ENCODE measurements at regions not wholly inside any gene's neighbourhood (a gene's known extent, or its start where the extent isn't known, plus 50 kb on each side); places are given as distances from the start of the nearest gene placed in this dataset.

GRCh38 chr13:104657196-104657595 lies 1591.0 kb upstream of the SLC10A2 start:
- TF ChIP-seq SIRT6 (IDR thresholded peaks at IDR 0.05; ENCODE audit: low read length), result no peak
- no peak for TF ChIP-seq RNF2 (IDR thresholded peaks at IDR 0.05; ENCODE audit: borderline replicate concordance, low read depth, low read length, missing control alignments, poor library complexity, severe bottlenecking)
- no peak for TF ChIP-seq JUND (IDR thresholded peaks at IDR 0.05; ENCODE audit: low read length)
- no peak for TF ChIP-seq NANOG (IDR thresholded peaks at IDR 0.05; ENCODE audit: insufficient read depth, low read depth, low read length, poor library complexity, severe bottlenecking)
- no peak for TF ChIP-seq FOSL1 (IDR thresholded peaks at IDR 0.05; ENCODE audit: insufficient read depth, low read depth, low read length)
- TF ChIP-seq BRCA1 (IDR thresholded peaks at IDR 0.05; ENCODE audit: low read depth, low read length), result no peak
- no peak for TF ChIP-seq CHD1 (IDR thresholded peaks at IDR 0.05; ENCODE audit: low read depth, low read length)
- TF ChIP-seq ASH2L (IDR thresholded peaks at IDR 0.05; ENCODE audit: low read length), result no peak
- TF ChIP-seq CEBPB (IDR thresholded peaks at IDR 0.05; ENCODE audit: low read depth, low read length), result no peak
- TF ChIP-seq TEAD4 (IDR thresholded peaks at IDR 0.05; ENCODE audit: low read depth, low read length), result no peak
- Histone ChIP-seq H3K79me1 (ENCODE audit: low read depth, low read length) (no peaks in the 10 kb centered on the region), H3K4me1 (replicated peaks in 1 of 4; ENCODE audit: control insufficient read depth in 3 of 4, insufficient read depth in 4 of 4, low read length in 3 of 4) (no peaks in the 10 kb centered on the region), H3K56ac (replicated peaks; ENCODE audit: insufficient read length, low read depth, low read length) (no peak overlapping the region), H3K4me3 (ENCODE audit: extremely low read depth in 1 of 4, insufficient read depth in 2 of 4, low read depth in 3 of 4, low read length in 4 of 4) (no peak overlapping the region), H3K9me3 (ENCODE audit: insufficient read depth in 2 of 2, low read depth in 1 of 2, low read length in 1 of 2) (peaks cover 0 to 3% of the 10 kb centered on the region in 2 experiments; a peak in 1 of 4 replicates), H3K4ac (replicated peaks; ENCODE audit: insufficient read length, low read depth, low read length) (no peak overlapping the region), H3K4me2 (ENCODE audit: insufficient read depth in 1 of 2, low read depth in 2 of 2, low read length in 2 of 2) (no peak overlapping the region), H3K36me3 (ENCODE audit: control insufficient read depth in 2 of 4, insufficient read depth in 4 of 4, low read length in 3 of 4) (no peaks in the 10 kb centered on the region; a peak in 1 of 8 replicates), H4K8ac (ENCODE audit: extremely low read depth, insufficient read depth, low read length) (no peak overlapping the region), H3K18ac (ENCODE audit: extremely low read depth, low read length) (no peak overlapping the region), H2BK12ac (ENCODE audit: low read depth, low read length) (0 out of 2 replicates have a peak overlapping the region, but pooled peaks have one; percentile 23), H3K79me2 (ENCODE audit: control insufficient read depth in 1 of 2, insufficient read depth in 2 of 2, low read length in 2 of 2) (no peaks in the 10 kb centered on the region), H3K27ac (ENCODE audit: low read depth, low read length) (no peak overlapping the region), H3K9ac (replicated peaks in 1 of 4; ENCODE audit: extremely low read depth in 1 of 4, low read depth in 3 of 4, low read length in 3 of 4) (no peak overlapping the region), H3K23ac (ENCODE audit: insufficient read length) (no peak overlapping the region), H2BK20ac (ENCODE audit: low read length) (no peak overlapping the region), H4K91ac (replicated peaks; ENCODE audit: insufficient read length, low read length) (no peak overlapping the region), H3K23me2 (ENCODE audit: low read depth, low read length) (no peaks in the 10 kb centered on the region), H4K20me1 (replicated peaks in 1 of 2; ENCODE audit: control insufficient read depth in 1 of 2, insufficient read depth in 2 of 2, low read length in 2 of 2) (no peaks in the 10 kb centered on the region), H3K27me3 (replicated peaks in 1 of 4; ENCODE audit: control insufficient read depth in 3 of 4, extremely low read depth in 1 of 4, insufficient read depth in 3 of 4, low read length in 3 of 4) (no peaks in the 10 kb centered on the region), H2BK5ac (ENCODE audit: low read depth, low read length) (no peak overlapping the region), H3K14ac (ENCODE audit: insufficient read length) (no peak overlapping the region), H2AFZ (ENCODE audit: low read length) (no peak overlapping the region), H4K5ac (ENCODE audit: insufficient read length, low read depth, low read length) (no peak overlapping the region), H2AK5ac (ENCODE audit: low read depth, low read length) (no peak overlapping the region), H2BK15ac (ENCODE audit: low read length) (no peak overlapping the region), H2BK120ac (replicated peaks; ENCODE audit: low read depth, low read length) (no peak overlapping the region)
- ChIA-PET CTCF (ENCODE audit: partially characterized antibody) (no interaction called here), POLR2A (ENCODE audit: partially characterized antibody) (no interaction called here)
- DNase-seq (ENCODE audit: low read depth in 1 of 2, low spot score in 2 of 2), result no peak
- 94% methylated on average over 1 of the region's 1 CpG; no CpG with 5 or more reads in 1 of the 2 experiments for WGBS, 2 experiments (ENCODE audit: extremely low coverage in 1 of 2, insufficient coverage in 1 of 2, insufficient read length in 1 of 2, insufficient replicate concordance in 2 of 2, low coverage in 1 of 2, low lambda C conversion rate in 2 of 2, missing lambda C conversion rate in 1 of 2)
- FAIRE-seq, result no peak
